H1 (cell line): ENCODE measurements at regions not wholly inside any gene's neighbourhood (a gene's known extent, or its start where the extent isn't known, plus 50 kb on each side); places are given as distances from the start of the nearest gene placed in this dataset.

Experiments
- CTCF ChIA-PET: fragments of 300-600 bp; sonication (Branson Sonifier 250); formaldehyde crosslinking; loops from one replicate; lab custom pipeline; 2021; ENCODE audit not compliant: partially characterized antibody; lab: Charles Lee
- POLR2A ChIA-PET: fragments of 300-600 bp; sonication (Branson Sonifier 250); formaldehyde crosslinking; loops from one replicate; lab custom pipeline; 2021; ENCODE audit warnings: inconsistent platforms; ENCODE audit not compliant: partially characterized antibody; lab: Charles Lee
- DNase-seq, 2 experiments: peaks; one replicate each; pipeline versions ENCODE4 v3.0.0 to v3.0.0-alpha.2; 2010 to 2022; ENCODE audit warnings: low spot score in 2 of 2, low read depth in 1 of 2, mixed read lengths in 1 of 2
- FAIRE-seq: peaks from 2 replicates; lab custom pipeline; 2011; peaks lifted over from hg19 to GRCh38; lab: Jason Lieb, UNC
- H2AFZ ChIP-seq: 2 replicates; pipeline ENCODE4 v1.8.1; 2012; ENCODE audit warnings: low read length, inconsistent platforms
- H2AK5ac ChIP-seq: 2 replicates; pipeline ENCODE4 v1.6.1; 2013; ENCODE audit warnings: low read depth, low read length
- H2BK120ac ChIP-seq: replicated peaks from 2 replicates; pipeline ENCODE3; 2013; ENCODE audit warnings: low read depth, low read length, inconsistent platforms
- H2BK12ac ChIP-seq: 2 replicates; pipeline ENCODE4 v1.6.1; 2013; ENCODE audit warnings: low read depth, low read length
- H2BK15ac ChIP-seq: 2 replicates; pipeline ENCODE4 v1.6.1; 2013; ENCODE audit warnings: low read length
- H2BK20ac ChIP-seq: 2 replicates; pipeline ENCODE4 v1.6.1; 2013; ENCODE audit warnings: low read length
- H2BK5ac ChIP-seq: 2 replicates; pipeline ENCODE4 v1.6.1; 2013; ENCODE audit warnings: low read depth, low read length
- H3K14ac ChIP-seq: 2 replicates; pipeline ENCODE4 v1.6.1; 2013; ENCODE audit warnings: inconsistent platforms; ENCODE audit not compliant: insufficient read length
- H3K18ac ChIP-seq: 2 replicates; pipeline ENCODE4 v1.6.1; 2013; ENCODE audit warnings: low read length; ENCODE audit errors: extremely low read depth
- H3K23ac ChIP-seq: 2 replicates; pipeline ENCODE4 v1.6.1; 2013; ENCODE audit warnings: inconsistent platforms; ENCODE audit not compliant: insufficient read length
- H3K23me2 ChIP-seq: 2 replicates; pipeline ENCODE4 v1.6.1; 2013; ENCODE audit warnings: low read depth, low read length
- H3K27ac ChIP-seq: 2 replicates; pipeline ENCODE4 v1.6.1; 2011; ENCODE audit warnings: low read depth, low read length, inconsistent platforms
- H3K27me3 ChIP-seq, 4 experiments: replicated peaks in 1 of 4; 1 replicate in 1 of 4; 2 replicates in 3 of 4; pipeline versions ENCODE4 v1.6.1 to v1.8.1; 2011 to 2013; ENCODE audit warnings: low read length in 3 of 4, mild to moderate bottlenecking in 3 of 4, inconsistent platforms in 2 of 4, mixed read lengths in 2 of 4, moderate library complexity in 1 of 4; ENCODE audit not compliant: control insufficient read depth in 3 of 4, insufficient read depth in 3 of 4; ENCODE audit errors: extremely low read depth in 1 of 4
- H3K36me3 ChIP-seq, 4 experiments: 2 replicates each; pipeline versions ENCODE4 v1.6.1 to v1.8.1; 2011 to 2013; ENCODE audit warnings: mild to moderate bottlenecking in 4 of 4, low read length in 3 of 4, moderate library complexity in 2 of 4, control low read depth in 1 of 4, inconsistent platforms in 1 of 4; ENCODE audit not compliant: insufficient read depth in 4 of 4, control insufficient read depth in 2 of 4
- H3K4ac ChIP-seq: replicated peaks from 2 replicates; pipeline ENCODE3; 2013; ENCODE audit warnings: low read length, low read depth, mixed read lengths, inconsistent platforms; ENCODE audit not compliant: insufficient read length
- H3K4me1 ChIP-seq, 4 experiments: replicated peaks in 1 of 4; 1 replicate in 1 of 4; 2 replicates in 3 of 4; pipeline versions ENCODE4 v1.6.1 to v1.8.1; 2011 to 2013; ENCODE audit warnings: low read length in 3 of 4, inconsistent platforms in 2 of 4, mixed read lengths in 1 of 4; ENCODE audit not compliant: insufficient read depth in 4 of 4, control insufficient read depth in 3 of 4
- H3K4me2 ChIP-seq, 2 experiments: 2 replicates each; pipeline versions ENCODE4 v1.6.1 to v1.8.1; 2011 to 2013; ENCODE audit warnings: low read depth in 2 of 2, low read length in 2 of 2, control low read depth in 1 of 2, inconsistent platforms in 1 of 2, mild to moderate bottlenecking in 1 of 2; ENCODE audit not compliant: insufficient read depth in 1 of 2
- H3K4me3 ChIP-seq, 4 experiments: fragments of 200-600, 300-600 bp in 1 of 4; sonication (generic), shearing (Covaris generic), sonication (Bioruptor Twin) in 1 of 4; 2 replicates each; pipeline versions ENCODE4 v1.5.1 to v1.8.1; 2011 to 2016; ENCODE audit warnings: low read length in 4 of 4, low read depth in 3 of 4, control low read depth in 2 of 4, inconsistent platforms in 2 of 4, mild to moderate bottlenecking in 2 of 4, mixed read lengths in 1 of 4, moderate library complexity in 1 of 4; ENCODE audit not compliant: insufficient read depth in 2 of 4; ENCODE audit errors: extremely low read depth in 1 of 4
- H3K56ac ChIP-seq: replicated peaks from 2 replicates; pipeline ENCODE3; 2013; ENCODE audit warnings: low read depth, mild to moderate bottlenecking, mixed read lengths, low read length, inconsistent platforms; ENCODE audit not compliant: insufficient read length
- H3K79me1 ChIP-seq: 2 replicates; pipeline ENCODE4 v1.6.1; 2013; ENCODE audit warnings: low read depth, low read length, control low read depth
- H3K79me2 ChIP-seq, 2 experiments: 2 replicates each; pipeline versions ENCODE4 v1.6.1 to v1.8.1; 2012 to 2013; ENCODE audit warnings: low read length in 2 of 2, mild to moderate bottlenecking in 2 of 2, inconsistent platforms in 1 of 2; ENCODE audit not compliant: insufficient read depth in 2 of 2, control insufficient read depth in 1 of 2
- H3K9ac ChIP-seq, 4 experiments: replicated peaks in 1 of 4; 1 replicate in 1 of 4; 2 replicates in 3 of 4; pipeline versions ENCODE4 v1.6.1 to v1.8.1; 2011 to 2013; ENCODE audit warnings: low read depth in 3 of 4, low read length in 3 of 4, control low read depth in 2 of 4, mild to moderate bottlenecking in 2 of 4, moderate library complexity in 2 of 4, inconsistent platforms in 1 of 4; ENCODE audit errors: extremely low read depth in 1 of 4
- H3K9me3 ChIP-seq, 2 experiments: 2 replicates each; pipeline versions ENCODE4 v1.6.1 to v1.8.1; 2012 to 2013; ENCODE audit warnings: mild to moderate bottlenecking in 2 of 2, moderate library complexity in 2 of 2, control low read depth in 1 of 2, inconsistent platforms in 1 of 2, low read depth in 1 of 2, low read length in 1 of 2, mixed read lengths in 1 of 2; ENCODE audit not compliant: insufficient read depth in 2 of 2
- H4K20me1 ChIP-seq, 2 experiments: replicated peaks in 1 of 2; 2 replicates each; pipeline versions ENCODE3 to v1.8.1; 2011 to 2013; ENCODE audit warnings: inconsistent platforms in 2 of 2, low read length in 2 of 2, mild to moderate bottlenecking in 1 of 2; ENCODE audit not compliant: insufficient read depth in 2 of 2, control insufficient read depth in 1 of 2
- H4K5ac ChIP-seq: 2 replicates; pipeline ENCODE4 v1.6.1; 2013; ENCODE audit warnings: low read length, low read depth, mixed read lengths, inconsistent platforms; ENCODE audit not compliant: insufficient read length
- H4K8ac ChIP-seq: 2 replicates; pipeline ENCODE4 v1.8.0; 2013; ENCODE audit warnings: mild to moderate bottlenecking, moderate library complexity, low read length, inconsistent platforms; ENCODE audit not compliant: insufficient read depth; ENCODE audit errors: extremely low read depth
- H4K91ac ChIP-seq: replicated peaks from 2 replicates; pipeline ENCODE3; 2013; ENCODE audit warnings: low read length, mixed read lengths, inconsistent platforms; ENCODE audit not compliant: insufficient read length
- EZH2 ChIP-seq: fragments of 200-600 bp; sonication (generic); IDR thresholded peaks from 2 replicates; pipeline ENCODE4 v1.7.1; 2012; ENCODE audit warnings: low read depth, mild to moderate bottlenecking, moderate library complexity, low read length, inconsistent platforms; ENCODE audit not compliant: severe bottlenecking
- WGBS, 2 experiments: shearing (Covaris generic) in 1 of 2; methylation state at CpG; one replicate each; pipeline versions ENCODE4 v1.1.6 to v1.1.7; 2013 to 2015; ENCODE audit warnings: low lambda C conversion rate in 2 of 2, mixed read lengths in 2 of 2, inconsistent platforms in 1 of 2, low coverage in 1 of 2, missing lambda C conversion rate in 1 of 2; ENCODE audit not compliant: insufficient replicate concordance in 2 of 2, insufficient coverage in 1 of 2, insufficient read length in 1 of 2; ENCODE audit errors: extremely low coverage in 1 of 2, missing lambda C conversion rate in 1 of 2; 5-methylcytosine and 5-hydroxymethylcytosine counted together

DNA sequence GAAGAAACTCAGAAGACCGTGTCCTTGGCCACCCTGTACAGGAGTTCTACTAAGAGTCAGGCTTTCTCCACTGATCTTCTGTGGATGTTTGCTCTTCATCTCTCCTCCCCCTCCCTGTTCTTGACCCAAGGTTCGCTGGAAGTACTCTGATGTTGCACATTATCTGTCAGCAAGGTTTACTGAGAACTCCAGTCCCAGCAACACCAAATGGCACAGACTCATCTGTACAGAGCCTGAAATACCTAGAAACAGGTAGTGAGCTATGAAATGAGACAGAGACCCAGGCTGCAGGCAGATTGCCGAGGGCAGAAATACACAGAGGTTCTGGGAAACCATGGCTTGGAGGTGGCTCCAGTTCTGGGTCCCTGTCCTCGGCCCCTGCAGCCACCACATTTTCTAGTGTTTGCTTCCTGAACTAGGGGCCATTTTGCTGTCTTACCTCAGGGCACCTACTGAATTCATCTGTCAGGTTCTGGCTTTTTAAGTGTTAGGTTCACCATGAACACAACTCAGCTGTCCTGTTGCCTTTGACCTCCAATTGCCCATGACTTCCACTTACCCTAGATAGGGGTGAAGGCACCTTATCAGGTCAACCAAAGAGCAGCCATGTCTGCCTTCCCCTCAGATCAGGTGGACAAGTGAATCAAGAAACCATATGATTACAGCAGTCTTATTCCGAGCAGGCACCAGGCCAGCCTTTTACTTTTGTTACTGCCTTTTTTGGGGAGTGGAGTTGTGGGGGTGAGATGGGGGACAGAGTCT is 92.2 kb downstream of the CDC7 start:
- no peak overlapping the region for H3K4me3 ChIP-seq
- H2AFZ ChIP-seq, result no peak overlapping the region
- H3K23ac ChIP-seq, result no peak overlapping the region
- H4K20me1 ChIP-seq, result no peaks in the 10 kb centered on the region
- H2BK20ac ChIP-seq, result no peak overlapping the region
- ChIA-PET POLR2A (no interaction called here), CTCF (interaction anchor here (1.1 to 1.3 kb wide), 2 partner anchors 14 to 25 kb away, joined by 3 read pairs; no protein-coding TSS in a partner anchor)
- no peak overlapping the region for H4K5ac ChIP-seq
- no peak overlapping the region for H3K27ac ChIP-seq
- no peak overlapping the region for H2BK5ac ChIP-seq
- no peak overlapping the region for H3K9ac ChIP-seq
- no peak overlapping the region for H3K18ac ChIP-seq
- H2AK5ac ChIP-seq, result no peak overlapping the region
- no peak overlapping the region for H2BK120ac ChIP-seq
- H4K91ac ChIP-seq, result no peak overlapping the region
- no peak overlapping the region for H3K4me2 ChIP-seq
- no peak for FAIRE-seq
- no peak for DNase-seq
- WGBS, 2 experiments, result 87% methylated on average over 5 of the region's 5 CpGs; no CpG with 5 or more reads in 1 of the 2 experiments
- H3K36me3 ChIP-seq, result no peaks in the 10 kb centered on the region
- no peak overlapping the region for H2BK12ac ChIP-seq
- H3K4ac ChIP-seq, result no peak overlapping the region
- no peaks in the 10 kb centered on the region for H3K79me2 ChIP-seq
- no peak overlapping the region for H3K56ac ChIP-seq
- H3K79me1 ChIP-seq, result no peaks in the 10 kb centered on the region
- H2BK15ac ChIP-seq, result no peak overlapping the region
- TF ChIP-seq EZH2, result no peak
- H3K23me2 ChIP-seq, result no peaks in the 10 kb centered on the region
- no peak overlapping the region for H4K8ac ChIP-seq
- peaks cover 0 to 5% (median 1%) of the 10 kb centered on the region in 4 experiments; a peak in 2 of 7 replicates for H3K4me1 ChIP-seq
- H3K9me3 ChIP-seq, result no peaks in the 10 kb centered on the region
- H3K14ac ChIP-seq, result no peak overlapping the region
- no peaks in the 10 kb centered on the region for H3K27me3 ChIP-seq
